MV-4-11 (cell line): ENCODE measurements at regions not wholly inside any gene's neighbourhood (a gene's known extent, or its start where the extent isn't known, plus 50 kb on each side); places are given as distances from the start of the nearest gene placed in this dataset.
"Not testable (repeated sequence)": the region's sequence is repeated elsewhere in the genome, so short reads cannot be mapped to it uniquely, and the experiment has no call there.

Experiments
- DNase-seq: peaks from one replicate; lab custom pipeline; 2025; lab: John Stamatoyannopoulos, UW

- DNase-seq = no peak
These were observed 742.5 kb upstream of the MDGA2 start for GRCh38 chr14:48417715-48418500.

DNA sequence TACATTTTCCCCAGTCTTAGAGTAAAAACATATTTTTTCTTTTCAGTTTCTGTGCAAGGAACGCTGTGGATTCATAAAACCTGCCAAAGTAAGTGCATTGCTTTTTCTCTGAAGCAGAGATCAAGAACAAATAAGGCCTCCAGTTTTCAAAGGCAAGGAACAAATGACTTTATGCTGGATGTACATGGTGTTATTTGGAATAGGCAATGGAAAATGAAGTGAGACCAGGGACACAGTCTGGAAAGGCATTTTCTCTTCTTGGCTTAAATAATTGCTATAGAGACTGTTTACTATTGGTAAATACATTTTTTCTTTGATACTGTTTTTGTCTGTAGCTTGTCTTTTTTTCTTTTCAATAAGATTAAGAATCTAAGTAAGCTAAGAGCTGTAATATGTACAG, 725.9 kb upstream of the MDGA2 start:
- DNase-seq = no peak

DNA sequence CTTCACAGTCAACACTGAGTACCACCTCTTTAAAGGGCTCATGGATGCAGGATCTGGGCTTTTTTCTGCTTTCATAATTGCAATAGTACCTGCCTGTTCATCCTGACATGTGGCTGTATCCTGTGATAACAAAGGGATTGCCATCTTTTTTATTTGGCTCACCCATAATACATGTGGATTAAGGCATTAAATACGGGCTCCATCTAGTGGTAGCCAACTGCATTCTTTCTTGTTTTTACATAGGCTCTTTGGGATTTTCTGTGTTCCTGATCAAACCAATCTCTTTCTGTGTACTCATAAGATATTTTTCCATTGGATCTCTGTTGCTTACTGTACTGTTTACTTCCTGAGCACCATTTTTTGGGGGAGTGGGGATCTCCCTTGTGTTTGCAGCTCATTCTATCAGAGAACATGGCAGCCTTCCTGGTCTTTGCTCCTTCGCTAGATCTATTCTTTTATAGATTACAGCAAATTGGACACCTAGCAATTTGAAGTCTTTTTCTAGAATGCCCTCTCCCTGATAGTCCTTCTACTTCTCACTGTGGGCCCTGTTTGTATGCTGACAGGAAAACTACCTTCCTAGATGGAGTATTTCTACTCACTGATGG, 723.4 kb upstream of the MDGA2 start:
- peak; percentile 34 for DNase-seq

- no peak for DNase-seq
These were observed 716.3 kb upstream of the MDGA2 start for GRCh38 chr14:48391661-48392060.

- DNase-seq = no peak
These were observed 714.9 kb upstream of the MDGA2 start for GRCh38 chr14:48390346-48390745.

DNA sequence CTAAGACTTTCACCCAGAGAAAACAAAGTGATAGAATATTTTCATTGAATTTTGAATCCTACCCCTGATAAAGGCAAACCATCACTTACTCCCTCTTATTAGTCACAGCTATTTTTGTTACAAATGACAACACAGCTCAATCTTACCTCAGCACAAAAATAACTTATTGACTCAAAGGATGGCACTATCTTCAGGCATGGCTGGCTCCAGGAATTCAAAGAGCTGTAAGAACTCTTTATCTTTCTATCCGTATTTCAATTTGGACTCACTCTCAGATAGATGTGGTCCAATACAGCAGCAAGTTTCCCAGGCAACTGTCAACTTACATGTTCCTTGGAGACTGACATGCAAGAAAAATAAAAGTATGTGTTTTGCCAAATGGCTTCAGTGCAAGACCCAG, 709.4 kb upstream of the MDGA2 start:
- DNase-seq = no peak

DNA sequence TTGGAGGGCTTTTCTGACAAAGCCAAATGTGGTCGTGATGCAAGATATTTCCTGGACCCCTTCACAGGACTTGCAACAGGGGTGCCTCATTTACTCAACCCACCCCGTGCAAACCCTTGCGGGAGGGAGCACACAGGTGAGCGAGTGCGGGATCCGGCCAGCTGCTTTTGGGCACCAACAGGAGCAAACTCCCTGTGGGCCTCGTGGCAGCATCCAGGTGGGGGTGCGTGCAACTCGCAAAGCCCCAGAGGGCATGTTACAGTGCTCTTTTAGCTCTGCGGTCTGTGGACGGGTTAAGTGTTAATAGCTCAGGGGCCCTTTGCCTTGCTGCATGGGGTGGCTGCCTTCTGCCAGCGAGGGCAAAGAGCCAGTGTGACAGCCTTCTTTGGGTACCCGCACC, 707.6 kb upstream of the MDGA2 start:
- DNase-seq = no peak

GRCh38 chr14:48378541-48378940, 703.1 kb upstream of the MDGA2 start:
- DNase-seq = no peak

DNA sequence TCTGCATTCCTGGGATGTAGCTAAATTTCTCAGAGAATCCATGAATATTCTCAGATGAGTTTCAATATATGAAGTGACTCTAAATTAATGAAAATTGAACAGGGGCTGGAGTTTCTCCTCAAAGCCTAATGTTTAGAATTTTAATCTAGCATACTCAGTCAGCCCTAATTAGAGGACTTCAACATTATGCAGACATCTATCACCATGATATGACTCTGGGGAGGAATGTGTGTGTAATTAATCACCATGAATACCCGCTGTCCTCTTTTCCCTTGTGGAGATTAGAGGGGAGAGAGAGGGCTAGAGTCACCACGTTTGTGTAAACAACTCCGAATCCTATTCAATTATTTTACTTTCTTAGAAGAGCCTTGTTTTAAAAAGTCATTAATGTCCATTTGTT, 698.6 kb upstream of the MDGA2 start:
- no peak for DNase-seq

DNA sequence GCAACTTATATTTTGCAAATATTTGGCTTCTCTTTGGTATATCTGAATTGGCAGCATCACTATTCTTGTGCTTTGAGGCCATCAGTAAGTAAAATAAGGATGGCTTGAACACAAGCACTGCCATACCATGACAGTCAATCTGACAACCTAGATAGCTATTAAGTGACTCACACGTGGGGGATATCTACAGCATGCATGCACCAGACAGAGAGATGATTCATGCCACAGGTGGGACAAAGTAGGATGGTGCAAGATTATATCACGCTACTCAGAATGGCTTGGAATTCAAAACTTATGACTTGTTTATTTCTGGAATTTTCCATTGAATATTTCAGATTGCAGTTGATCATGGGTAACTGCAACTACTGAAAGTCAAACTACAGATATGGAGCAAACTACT, 675.6 kb upstream of the MDGA2 start:
- DNase-seq = no peak

DNA sequence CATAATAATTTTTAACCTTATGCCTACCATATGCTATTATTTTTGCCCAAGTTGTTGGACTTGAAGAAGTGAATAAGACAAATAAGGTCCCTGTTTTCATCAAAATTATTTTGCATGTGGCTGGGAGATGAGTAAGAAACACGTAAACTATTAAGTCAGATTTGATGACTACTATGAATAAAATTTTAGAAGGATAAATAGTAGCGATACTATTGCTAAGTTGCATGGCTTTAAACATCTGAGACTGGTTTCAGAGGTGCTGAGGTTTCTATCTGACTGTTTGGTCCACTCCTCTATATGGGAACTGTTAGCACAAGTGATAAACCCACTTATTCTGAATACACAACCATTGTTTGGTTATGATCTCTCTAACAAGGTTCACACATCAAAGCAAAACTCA, 674.3 kb upstream of the MDGA2 start:
- DNase-seq = no peak

GRCh38 chr14:48341069-48341468, 665.7 kb upstream of the MDGA2 start:
- no peak for DNase-seq

- no peak for DNase-seq
These were observed 658.0 kb upstream of the MDGA2 start for GRCh38 chr14:48333221-48333920.

GRCh38 chr14:48331421-48331820, 656.0 kb upstream of the MDGA2 start:
- no peak for DNase-seq

DNA sequence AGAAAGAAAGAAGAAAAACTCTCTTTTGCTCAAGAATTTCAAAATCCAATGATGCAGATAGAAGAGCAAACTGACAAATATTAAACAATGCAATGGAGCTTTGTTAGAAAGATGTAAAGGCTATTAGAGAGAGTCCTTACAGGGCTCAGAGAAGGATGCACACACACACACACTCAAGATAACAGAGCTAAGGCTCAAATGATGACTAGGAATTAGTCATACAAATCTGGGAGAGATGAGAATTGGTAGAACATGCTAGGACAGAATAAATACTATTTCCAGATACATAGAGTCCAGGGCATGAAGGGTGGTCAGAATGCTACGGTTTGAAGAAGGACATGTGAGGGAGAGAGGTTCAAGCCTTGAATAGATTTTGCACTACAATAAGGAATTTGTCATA, 650.1 kb upstream of the MDGA2 start:
- no peak for DNase-seq

GRCh38 chr14:48323665-48324064, 648.3 kb upstream of the MDGA2 start:
- no peak for DNase-seq

DNA sequence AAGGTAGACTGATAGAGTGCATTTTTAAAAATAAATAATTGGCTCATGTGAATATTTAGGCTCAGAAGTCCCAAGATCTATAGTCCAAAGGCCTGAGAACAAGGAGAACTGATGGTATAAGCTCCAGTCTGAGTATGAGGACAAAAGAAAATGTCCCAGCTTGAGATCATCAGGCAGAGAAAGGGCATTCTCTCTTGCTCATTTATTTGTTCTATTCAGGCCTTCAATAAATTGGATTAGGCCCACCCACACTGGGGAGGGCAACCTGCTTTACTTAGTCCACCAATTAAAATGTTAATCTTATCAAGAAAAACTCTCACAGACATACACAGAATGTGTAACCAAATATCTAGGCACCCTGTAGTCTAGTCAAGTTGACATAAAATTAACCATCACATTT, 644.4 kb upstream of the MDGA2 start:
- no peak for DNase-seq

GRCh38 chr14:48304729-48305128, 629.3 kb upstream of the MDGA2 start:
- DNase-seq = no peak

- DNase-seq = no peak
These were observed 614.3 kb upstream of the MDGA2 start for GRCh38 chr14:48289701-48290100.

- DNase-seq = not testable (repeated sequence)
These were observed 609.8 kb upstream of the MDGA2 start for GRCh38 chr14:48285217-48285616.

- no peak for DNase-seq
These were observed 599.9 kb upstream of the MDGA2 start for GRCh38 chr14:48275301-48275700.

GRCh38 chr14:48274826-48275225, 599.4 kb upstream of the MDGA2 start:
- DNase-seq = no peak

DNA sequence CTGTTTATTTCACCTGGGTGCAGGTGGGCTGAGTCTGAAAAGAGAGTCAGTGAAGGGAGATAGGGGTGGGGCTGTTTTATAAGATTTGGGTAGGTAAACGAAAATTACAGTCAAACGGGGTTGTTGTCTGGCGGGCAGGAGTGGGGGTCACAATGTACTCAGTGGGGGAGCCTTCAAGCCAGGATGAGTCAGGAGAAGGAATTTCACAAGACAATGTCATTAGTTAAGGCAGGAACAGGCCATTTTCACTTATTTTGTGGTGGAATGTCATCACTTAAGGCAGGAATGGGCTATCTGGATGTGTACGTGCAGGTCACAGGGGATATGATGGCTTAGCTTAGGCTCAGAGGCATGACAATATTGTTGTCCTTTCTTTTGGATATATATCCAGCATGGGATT, 592.5 kb upstream of the MDGA2 start:
- not testable (repeated sequence) for DNase-seq
